ENCODE measurements at regions not wholly inside any gene's neighbourhood (a gene's known extent, or its start where the extent isn't known, plus 50 kb on each side); places are given as distances from the start of the nearest gene placed in this dataset.
"Not testable (repeated sequence)": the region's sequence is repeated elsewhere in the genome, so short reads cannot be mapped to it uniquely, and the experiment has no call there.

DNA sequence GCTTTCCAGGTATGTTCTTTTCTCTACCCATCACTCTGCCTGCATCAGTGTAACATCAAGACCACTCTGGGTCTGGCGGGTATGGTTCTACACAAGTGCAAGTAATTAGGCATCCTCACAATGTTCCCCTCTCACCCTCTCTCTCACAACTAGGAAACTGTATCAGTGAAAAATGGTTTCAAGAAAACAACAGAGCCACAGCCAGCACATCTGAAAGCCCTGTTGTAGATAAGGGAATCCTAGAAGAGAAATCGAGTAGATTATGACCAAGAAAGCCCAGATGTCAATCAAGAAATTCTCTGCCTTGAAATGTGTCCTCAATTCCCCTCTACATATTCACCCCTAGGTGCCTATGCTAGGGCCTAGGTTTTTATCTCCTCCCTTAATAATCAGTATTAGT lies 281.3 kb upstream of the ANKRD50 start:
- DNase-seq (ENCODE audit: low spot score) = no peak

DNA sequence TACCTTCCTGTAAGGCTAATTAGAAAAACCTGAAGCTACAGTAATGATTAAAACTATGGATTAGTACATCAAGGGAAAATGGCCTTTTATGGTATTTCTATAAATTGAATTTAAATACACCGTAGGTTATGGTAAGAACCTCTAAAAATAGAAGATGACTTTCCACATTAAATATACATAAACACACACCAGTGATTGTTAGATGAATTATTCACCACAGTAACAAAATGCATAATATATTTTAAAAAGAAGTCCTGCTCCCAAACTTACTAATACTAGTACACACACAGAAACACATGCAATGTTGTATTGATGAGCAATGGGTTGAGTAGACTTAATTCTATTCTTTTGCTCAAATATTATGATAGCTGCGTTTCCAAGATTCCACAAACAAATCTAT lies 277.9 kb upstream of the ANKRD50 start:
- no peak for DNase-seq (ENCODE audit: low spot score)

DNA sequence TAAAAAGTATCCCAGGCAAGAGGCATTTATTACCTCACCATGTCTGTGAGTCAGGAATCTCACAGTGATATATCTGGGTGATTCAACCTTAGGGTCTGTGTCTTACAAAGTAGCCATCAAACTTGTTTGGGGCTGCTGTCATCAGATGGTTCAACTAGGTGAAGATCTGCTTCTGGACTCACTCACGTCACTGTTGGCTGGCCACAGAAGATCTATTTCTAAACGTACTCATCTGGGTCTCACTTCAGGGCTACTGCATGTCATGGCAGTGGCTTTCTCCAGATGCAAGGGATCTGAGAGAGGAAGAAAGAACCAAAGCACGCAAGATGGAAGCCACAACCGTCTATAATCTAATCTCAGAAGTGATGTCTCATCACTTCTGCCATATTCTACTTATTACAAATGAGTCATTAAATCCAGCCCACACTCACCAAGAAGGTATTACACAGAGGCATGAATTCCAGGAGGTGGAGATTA lies 267.8 kb upstream of the ANKRD50 start:
- peak; percentile 10 for DNase-seq (ENCODE audit: low spot score)

DNA sequence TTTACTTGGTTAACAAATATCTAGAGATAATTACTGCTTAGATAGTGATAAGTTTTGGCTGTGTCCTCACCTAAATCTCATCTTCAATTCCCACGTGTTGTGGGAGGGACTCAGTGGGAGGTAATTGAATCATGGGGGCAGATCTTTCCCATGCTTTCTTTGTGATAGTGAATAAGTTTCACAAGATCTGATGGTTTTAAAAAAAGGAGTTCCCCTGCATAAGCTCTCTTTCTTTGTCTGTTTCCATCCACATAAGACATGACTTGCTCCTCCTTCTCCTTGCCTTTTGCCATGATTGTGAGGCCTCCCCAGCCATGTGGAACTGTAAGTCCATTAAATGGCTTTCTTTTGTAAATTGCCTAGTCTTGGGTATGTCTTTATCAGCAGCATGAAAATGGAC lies 266.0 kb upstream of the ANKRD50 start:
- not testable (repeated sequence) for DNase-seq (ENCODE audit: low spot score)

DNA sequence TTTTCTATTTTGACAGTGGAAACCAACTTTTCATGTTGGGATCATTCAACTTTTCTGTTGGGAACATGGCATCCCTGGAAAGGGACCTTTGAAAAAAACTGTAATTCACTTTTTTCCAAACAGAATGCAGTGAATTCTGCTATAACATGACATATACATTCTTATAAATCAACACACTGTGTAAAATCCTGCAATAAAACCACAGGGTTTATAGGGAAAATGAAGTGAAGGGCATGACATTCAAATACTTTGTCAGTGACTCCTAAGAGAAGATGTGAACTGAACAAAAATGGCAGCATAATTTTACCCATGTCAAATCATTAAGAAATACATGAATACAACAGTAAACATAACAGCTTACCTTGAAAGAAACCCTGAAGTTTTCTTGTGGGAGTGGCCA lies 264.5 kb upstream of the ANKRD50 start:
- no peak for DNase-seq (ENCODE audit: low spot score)

DNA sequence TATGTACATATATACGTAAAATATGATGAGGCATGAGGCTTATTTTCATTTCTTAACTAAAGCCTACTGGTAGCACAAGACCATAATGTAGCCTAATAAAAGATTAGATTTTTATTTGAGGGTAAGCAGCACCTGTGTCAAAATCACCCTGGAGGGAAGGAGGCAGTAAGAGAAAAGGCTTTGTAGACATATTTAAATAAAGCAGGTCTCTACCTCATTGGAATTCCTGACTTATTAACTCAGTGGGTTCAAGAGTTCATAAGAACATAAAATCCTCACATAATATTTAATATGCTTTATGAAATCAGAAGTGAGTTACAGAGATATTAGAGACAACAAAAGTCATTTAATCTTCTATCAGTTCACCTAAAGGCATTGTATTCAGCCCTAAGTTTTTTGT lies 261.6 kb upstream of the ANKRD50 start:
- no peak for DNase-seq (ENCODE audit: low spot score)

DNA sequence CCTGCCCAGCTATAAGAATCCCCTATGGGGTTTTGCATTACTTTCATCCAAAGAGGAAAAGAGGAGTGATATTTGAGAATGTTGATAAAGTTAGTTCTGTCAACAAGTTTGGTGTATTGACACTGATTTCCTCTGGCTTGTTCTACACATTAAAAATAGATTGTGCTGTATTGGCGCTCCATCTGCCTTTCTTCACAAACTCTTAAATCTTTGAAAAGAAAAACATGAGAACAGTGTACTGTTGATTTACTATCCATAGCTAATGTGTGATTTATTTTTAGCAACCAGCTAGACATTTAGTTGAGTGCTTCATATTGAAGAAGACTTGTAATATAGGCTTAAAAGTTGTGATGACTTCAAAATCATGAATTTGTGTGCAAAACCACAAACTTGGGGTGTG lies 261.2 kb upstream of the ANKRD50 start:
- no peak for DNase-seq (ENCODE audit: low spot score)

DNA sequence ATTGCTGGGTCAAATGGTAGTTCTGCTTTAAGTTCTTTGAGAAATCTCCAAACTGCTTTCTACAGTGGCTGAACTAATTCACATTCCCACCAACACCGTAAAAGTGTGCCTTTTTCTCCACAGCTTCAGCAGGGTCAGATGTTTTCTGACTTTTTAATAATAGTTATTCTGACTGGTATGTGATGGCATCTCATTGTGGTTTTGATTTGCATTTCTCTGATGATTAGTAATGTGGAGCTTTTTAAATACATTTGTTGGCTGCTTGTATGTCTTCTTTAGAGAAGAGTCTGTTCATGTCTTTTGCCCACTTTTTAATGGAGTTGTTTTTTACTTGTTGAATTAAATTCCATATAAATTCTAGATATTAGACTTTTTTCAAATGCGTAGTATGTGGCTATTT lies 257.5 kb upstream of the ANKRD50 start:
- DNase-seq (ENCODE audit: low spot score) = peak; percentile 5

DNA sequence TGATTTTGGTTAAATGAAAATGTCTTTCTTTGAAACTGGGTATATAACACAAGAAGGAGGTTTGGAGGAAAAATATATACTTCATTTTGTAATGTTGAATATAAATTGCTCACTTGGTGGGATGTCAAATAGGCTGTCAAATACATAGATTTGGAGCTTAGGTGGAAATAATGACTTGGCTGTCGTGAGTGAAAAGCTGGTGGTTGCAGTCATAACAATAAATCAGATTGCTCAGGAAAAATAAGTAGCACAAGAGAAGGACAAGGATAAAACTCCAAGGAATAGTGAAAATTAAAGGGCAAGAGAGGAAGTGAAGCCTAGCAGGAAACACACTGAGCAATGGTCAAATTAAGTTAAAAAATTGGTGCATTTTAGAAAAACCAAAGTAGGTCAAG lies 253.0 kb upstream of the ANKRD50 start:
- no peak for DNase-seq (ENCODE audit: low spot score)

DNA sequence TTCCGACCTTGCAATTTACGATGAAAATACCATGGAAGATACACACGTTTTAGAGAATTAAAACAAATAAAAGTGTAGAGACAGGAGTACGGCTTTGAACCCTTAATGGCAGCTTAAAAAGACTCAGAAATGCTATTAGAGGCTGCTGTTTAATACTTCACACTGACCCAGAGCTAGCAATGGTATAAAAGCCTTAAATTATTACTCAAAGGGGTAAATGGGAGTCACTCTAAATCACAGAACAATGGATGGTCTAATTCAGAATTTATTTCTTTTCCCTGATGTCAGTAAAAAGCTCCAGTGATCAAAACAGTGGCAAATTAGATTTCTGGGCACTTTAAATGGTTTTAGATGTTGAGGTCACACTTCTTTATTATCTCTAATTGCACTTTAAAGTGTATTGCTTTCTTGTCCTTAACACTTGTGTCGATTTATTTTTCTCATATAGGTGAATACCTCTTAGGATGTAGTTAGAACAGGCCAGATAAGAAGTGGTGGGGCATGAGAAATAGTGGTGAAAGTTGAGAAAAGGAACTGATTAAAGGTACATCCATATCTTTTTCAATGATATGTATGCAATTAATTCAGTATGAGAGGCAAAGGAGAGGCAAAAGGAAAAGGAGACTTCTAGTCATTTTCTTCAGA lies 252.4 kb upstream of the ANKRD50 start:
- DNase-seq (ENCODE audit: low spot score) = no peak

DNA sequence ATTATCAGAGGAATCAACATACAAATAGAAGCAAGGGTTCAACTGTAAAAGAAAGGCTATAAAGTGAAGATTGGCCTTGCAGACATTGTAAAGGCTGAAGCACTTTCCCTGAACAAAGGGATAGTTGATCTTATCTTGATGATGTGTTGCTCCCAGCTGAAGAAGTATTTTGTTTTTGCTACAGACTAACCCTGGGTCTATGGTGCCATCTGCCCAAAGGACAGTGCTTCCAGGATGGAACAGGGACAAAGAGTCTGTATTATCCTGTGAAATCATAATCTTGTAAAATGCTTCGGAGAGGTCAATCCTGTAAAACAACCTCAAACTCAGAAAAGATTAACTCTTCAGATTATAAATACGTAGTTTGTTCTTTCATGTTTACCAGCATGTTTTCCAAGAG lies 251.7 kb upstream of the ANKRD50 start:
- no peak for DNase-seq (ENCODE audit: low spot score)

DNA sequence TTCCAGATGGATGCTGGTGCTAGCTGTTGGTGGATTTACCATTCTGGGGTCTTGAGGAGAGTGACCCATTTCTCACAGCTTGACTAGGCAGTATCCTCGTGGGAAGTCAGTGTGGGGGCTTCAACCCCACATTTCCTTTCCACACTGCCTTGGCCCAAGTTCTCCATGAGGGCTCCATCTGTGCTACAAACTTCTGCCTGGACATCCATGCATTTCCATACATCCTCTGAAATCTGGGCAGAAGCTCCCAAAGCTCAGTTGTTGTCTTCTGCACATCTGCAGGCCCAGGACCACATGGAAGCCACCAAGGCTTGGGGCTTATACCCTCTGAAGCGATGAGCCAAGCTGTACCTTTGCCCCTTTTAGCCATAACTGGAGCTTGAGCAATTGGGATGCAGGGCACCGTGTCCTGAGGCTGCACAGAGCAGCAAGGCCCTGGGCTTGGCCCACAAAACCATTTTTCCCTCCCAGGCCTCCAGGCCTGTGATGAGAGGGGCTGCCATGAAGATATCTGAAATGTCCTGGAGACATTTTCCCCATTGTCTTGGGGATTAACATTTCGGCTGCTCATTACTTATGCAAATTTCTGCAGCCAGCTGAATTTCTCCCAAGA lies 248.7 kb upstream of the ANKRD50 start:
- no peak for DNase-seq (ENCODE audit: low spot score)

DNA sequence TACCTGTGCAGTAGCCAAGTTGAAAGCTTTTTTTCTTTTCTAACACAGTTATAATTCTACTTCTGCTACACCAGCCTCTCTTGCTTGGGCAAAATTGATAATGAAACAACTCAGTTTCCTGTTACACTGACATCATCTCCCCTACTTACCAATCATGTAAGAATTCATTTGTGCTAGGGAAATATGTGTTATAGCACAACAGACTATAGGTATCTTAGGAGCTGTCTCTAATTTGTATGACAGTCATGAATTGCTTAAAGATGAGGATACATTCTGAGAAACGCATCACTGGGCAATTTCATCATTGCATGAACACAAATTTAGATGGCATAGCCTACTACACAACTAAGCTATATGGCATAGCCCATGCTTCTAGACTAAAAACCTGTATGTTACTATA lies 246.3 kb upstream of the ANKRD50 start:
- no peak for DNase-seq (ENCODE audit: low spot score)

DNA sequence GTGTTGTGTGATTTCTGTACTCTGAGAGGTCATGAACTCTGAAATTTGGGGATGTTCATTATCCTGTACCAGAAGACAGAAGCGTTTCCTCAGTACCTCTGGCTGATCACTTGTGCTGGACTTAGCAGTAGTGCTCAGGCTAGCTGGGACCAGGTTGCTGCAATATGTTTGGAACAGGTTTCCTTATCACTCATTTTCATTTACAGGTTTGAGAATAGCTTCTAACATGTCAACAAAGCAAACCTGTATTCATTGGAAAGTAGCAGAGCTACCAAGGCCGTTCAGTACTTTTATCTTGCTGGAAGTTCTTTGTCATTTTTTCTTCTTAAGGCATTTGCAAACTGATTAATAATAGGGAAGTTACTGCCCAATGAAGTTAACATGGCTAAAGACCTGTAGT lies 242.9 kb upstream of the ANKRD50 start:
- DNase-seq (ENCODE audit: low spot score) = no peak

DNA sequence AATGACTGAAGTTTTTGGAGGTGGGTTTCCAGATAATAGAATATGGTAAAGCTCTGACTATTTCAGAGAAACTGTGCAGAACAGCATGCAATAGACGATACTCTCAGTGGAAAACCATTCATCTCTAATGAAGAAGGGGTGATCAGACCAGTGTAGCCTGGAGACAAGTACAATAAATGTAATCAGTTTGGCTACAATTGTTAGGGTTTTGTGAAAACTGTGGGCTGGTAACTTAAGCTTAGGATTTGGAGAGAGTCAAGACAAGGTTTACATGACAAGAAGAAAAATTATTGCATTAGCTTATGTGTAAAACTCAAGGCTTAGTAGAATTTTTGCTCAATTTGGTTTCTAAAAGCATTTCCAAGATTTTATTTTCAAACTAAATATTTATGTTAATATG lies 241.5 kb upstream of the ANKRD50 start:
- no peak for DNase-seq (ENCODE audit: low spot score)

DNA sequence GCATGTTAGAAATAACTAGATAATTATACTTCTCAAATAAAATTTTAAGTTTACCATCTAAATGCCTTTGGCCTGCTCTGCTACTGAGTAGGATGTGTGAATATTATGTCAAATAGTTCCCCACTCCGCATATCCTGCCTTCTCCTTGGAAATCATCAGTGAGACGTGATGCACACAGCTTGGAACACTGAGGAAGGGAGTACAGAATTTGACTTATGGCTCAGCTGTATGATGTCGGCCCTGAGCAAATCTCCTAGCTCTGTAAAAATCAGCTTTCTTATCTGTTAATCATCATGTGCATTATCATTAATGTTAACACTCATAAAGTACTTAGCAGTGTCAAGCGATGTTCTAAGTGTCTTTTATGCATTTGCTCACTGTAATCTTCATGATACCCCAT lies 241.0 kb upstream of the ANKRD50 start:
- DNase-seq (ENCODE audit: low spot score) = no peak

DNA sequence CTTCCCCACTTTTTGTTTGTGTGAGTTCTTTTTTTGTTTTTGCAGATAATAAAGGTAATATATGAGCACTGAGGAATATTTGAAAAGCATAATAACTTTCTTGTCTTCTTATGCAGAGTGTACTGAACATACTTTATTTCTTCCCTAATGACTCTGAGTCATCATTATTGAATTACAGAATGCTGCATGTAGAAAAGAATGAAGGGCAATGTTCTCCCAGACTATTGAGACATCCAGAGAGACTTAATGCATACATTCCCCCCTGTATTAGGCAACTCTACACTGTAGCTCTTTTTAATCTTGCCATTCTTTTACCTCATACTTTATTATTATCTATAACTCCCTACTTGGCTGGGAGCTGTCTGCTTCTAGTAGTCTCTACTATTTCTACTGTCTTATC lies 240.5 kb upstream of the ANKRD50 start:
- peak; percentile 30 for DNase-seq (ENCODE audit: low spot score)

DNA sequence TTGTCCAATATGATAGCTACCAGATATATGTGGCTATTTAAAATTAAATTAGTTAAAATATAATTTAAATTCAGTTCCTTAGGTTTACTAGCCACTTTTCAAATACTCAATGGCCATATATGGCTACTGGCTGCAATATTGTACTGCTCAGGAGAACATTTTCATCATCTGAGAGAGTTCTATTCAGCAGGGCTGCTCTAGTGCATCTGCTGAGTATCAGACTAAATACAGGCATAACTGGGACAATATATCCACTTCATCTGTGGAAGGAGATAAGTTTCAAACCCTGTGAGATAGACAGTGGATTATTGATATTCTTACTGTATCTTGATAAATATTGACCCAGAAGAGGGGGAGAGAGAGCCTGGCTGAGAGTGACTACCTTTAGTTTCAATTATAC lies 240.1 kb upstream of the ANKRD50 start:
- DNase-seq (ENCODE audit: low spot score) = no peak

DNA sequence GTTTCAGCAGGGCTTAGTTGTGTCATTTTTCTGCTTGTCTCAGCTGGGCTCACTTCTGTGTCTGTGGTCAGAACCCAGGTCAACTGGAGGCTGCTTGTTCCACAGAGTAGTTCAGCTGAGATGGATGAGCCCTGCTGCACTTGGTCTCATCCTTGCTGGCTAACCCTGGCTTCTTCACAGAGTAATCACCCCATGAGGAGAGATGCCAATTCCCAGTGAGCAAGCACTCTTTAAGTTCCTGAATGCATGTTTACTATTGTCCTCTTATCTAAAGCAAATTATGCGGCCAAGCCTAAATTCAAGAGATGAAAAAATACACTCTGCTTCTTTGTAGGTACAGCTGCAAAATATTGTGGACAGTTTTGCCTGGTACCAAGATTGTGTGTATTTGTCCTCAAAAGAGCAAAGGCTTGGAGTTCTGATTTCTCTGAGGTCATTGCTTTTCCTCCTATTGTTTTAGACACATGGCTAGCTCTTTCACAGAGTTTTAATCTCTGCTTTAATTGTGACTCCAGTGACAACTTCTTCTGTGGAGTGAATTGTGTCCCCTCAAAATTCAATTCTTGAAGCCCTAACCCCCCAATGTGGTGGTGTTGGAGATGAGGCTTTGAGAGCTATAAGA lies 236.6 kb upstream of the ANKRD50 start:
- peak; percentile 47 for DNase-seq (ENCODE audit: low spot score)

DNA sequence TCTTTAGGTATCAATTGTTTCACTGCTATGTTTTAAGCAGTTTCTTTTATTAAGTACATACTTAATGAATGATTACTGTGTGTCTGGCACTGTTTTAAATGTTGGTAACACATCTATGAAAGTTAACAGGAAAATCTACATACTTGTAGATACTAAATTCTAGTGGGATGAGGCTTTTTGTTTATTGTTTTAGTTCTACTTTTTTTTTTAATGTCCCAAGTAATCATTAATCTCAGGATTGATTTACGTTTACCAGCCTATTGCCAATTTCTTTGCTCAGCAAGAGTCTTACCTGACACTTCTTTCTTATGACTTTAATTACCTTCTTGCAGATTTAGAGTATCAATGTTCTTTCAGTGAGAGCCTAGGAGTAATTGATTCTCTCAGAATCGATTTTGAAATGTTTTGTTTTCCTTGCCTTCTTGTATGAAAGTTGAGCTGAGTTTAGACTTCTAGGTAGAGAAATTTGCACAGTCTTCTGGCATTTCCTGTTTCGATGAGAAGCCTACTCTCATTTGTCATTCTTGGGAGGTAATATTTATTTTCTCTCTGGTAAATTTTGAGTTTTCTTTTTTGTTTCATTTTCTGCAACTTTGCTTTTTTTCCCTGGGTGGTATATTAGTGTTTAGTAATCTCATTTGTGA lies 235.2 kb upstream of the ANKRD50 start:
- no peak for DNase-seq (ENCODE audit: low spot score)

DNA sequence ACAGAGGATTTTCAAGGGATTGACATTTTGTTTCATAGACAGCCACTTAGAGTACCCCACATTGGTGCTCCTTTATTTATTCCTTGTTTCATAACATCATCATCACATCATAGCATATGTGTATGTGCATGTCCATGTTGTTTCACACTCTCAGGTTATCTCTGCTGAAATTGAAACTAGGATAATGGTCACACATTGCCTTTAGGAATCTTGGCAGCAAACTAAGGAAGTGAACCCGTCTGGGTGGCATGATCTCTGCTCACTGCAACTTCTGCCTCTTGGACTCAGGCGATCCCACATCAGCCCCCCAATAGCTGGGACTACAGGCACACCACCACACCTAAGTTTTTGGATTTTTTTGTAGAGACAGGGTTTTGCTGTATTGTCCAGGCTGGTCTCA lies 234.2 kb upstream of the ANKRD50 start:
- no peak for DNase-seq (ENCODE audit: low spot score)

DNA sequence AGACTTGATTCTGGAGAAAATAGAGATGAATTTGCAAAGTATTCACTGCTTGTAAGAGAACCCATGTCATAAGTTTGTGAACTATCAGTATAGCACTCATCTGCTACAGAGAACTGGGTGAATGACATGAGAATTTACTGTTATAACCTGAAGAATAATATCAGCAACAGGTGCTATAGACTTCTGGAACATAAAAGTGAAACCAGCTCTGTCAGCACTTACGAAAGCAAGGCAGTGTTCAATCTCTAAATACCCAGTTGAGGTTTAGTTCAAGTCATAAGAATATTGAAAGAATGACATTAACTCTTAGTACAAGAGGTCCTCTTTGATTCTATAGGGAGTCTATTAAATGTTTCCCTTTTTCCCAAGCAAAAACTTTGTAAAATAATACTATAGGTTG lies 232.9 kb upstream of the ANKRD50 start:
- DNase-seq (ENCODE audit: low spot score) = no peak

DNA sequence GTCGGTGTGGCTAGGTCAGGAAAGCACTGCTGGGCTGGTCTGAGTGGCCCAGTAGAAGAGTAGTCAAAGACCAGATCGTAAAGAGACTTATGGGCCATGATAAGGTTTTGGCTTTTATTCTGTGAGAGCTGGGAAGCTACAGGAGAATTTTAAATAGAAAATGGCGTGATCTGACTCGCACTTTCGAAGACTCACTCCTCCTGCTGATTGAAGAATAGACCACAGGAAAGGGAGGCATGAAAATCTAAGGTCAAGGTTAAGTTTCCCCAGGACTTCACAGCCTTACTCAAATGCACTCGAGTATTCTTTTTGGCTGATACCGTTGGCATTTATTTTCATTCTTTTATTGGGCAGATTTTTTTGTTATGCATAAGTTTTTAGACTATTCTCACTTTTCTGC lies 231.4 kb upstream of the ANKRD50 start:
- no peak for DNase-seq (ENCODE audit: low spot score)
